RWPE1 (cell line): ENCODE measurements at regions not wholly inside any gene's neighbourhood (a gene's known extent, or its start where the extent isn't known, plus 50 kb on each side); places are given as distances from the start of the nearest gene placed in this dataset.

ENCODE experiments used
- CTCF ChIA-PET: fragments of 350-600 bp; sonication (Branson Sonifier 250); formaldehyde crosslinking; extraction: SDS; loops from one replicate; lab custom pipeline; 2021; lab: Yijun Ruan, JAX
- POLR2A ChIA-PET: fragments of 400-600 bp; formaldehyde crosslinking; extraction: SDS; loops from one replicate; lab custom pipeline; 2020; ENCODE audit warnings: antibody characterized with exemption; ENCODE audit not compliant: low non-redundant PET; lab: Yijun Ruan, JAX
- DNase-seq: peaks from one replicate; pipeline ENCODE4 v3.0.0; 2012; ENCODE audit warnings: low spot score
- H3K27ac ChIP-seq: fragments of 450-650 bp; 2 replicates; pipeline ENCODE4 v1.5.1; 2017
- CTCF ChIP-seq: fragments of 450-650 bp; conservative IDR thresholded peaks from 2 replicates; pipeline ENCODE4 v1.5.1; 2017; ENCODE audit warnings: low read depth, mild to moderate bottlenecking

DNA sequence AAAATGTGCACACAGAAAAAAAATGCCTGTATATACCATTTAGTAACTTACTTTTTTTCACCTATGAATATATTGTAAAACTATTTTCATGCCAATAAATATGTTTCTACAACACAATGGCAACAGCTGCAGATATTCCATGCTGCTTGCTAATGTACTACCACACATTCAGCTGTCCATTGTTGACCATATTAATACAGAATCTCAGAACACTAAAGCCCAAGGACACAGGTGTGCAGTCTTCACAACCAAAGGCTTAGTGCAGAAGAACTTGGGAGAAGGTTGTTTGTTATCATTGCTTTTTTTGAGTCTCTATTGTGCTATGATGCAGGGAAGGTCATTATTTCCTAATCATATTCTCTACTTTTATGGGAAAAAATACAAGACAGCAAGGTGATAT is 79.6 kb downstream of the DIPK2A start:
- ChIA-PET CTCF (no interaction called here), POLR2A (no interaction called here)
- DNase-seq, result no peak
- no peak overlapping the region for H3K27ac ChIP-seq
- no peak for TF ChIP-seq CTCF

GRCh38 chr3:144052275-144052674 is 80.7 kb downstream of the DIPK2A start:
- no peak for DNase-seq
- ChIA-PET CTCF (no interaction called here), POLR2A (no interaction called here)
- no peak for TF ChIP-seq CTCF
- no peak overlapping the region for H3K27ac ChIP-seq

DNA sequence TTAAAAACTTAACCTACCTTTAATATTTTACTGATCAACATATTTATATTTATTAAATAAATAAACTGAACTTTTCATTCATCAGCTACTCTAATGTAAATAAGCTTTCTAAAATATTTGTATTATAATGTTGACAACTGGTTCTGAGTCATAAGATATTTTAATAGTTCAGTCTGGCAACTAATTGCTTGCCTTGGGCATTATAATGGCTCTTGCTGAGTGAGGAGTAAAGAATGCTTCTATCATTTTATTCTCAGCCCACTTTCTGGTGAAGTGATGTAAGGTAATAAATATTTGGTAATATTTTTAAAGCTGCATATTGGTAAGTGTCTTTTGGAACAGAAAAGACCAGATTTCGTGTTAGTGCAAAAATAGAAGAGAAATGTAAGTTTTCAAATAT is 81.5 kb downstream of the DIPK2A start:
- peak; percentile 55 for DNase-seq
- POLR2A ChIA-PET, result no interaction called here
- CTCF ChIA-PET, result no interaction called here
- no peak for TF ChIP-seq CTCF
- no peak overlapping the region for H3K27ac ChIP-seq

DNA sequence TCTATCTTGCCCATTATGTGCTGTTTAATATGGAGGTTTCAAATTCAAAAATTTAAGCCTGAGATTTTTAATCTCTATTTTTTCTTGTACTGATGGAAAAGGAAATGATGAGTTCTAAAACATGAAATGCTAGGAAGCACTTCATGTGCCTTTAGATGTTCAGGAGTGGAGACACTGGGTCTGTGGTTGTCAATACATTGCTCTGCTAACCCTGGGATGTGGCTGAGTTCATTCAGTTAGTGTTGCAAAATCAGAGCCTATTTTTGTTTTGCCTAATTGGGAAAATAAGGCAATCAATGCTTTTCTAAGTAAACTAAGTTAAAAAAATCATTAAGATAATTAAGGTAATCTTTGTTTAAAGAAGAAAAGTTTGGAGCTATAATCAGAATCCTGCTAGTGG is 83.1 kb downstream of the DIPK2A start:
- DNase-seq, result no peak

GRCh38 chr3:144055604-144056003 is 84.0 kb downstream of the DIPK2A start:
- CTCF ChIA-PET, result no interaction called here
- POLR2A ChIA-PET, result interaction anchor here (0.6 kb wide), 1 partner anchor 181 kb away, joined by 3 read pairs; no protein-coding TSS in a partner anchor
- peak; percentile 7 for DNase-seq
- TF ChIP-seq CTCF, result no peak
- no peak overlapping the region for H3K27ac ChIP-seq

More for the DNA sequence above, 83.1 kb downstream of the DIPK2A start:
- TF ChIP-seq CTCF, result no peak
- POLR2A ChIA-PET, result no interaction called here
- H3K27ac ChIP-seq, result no peak overlapping the region
- CTCF ChIA-PET, result interaction anchor here (0.6 kb wide), 1 partner anchor 84 kb away, joined by 4 read pairs; no protein-coding TSS in a partner anchor

DNA sequence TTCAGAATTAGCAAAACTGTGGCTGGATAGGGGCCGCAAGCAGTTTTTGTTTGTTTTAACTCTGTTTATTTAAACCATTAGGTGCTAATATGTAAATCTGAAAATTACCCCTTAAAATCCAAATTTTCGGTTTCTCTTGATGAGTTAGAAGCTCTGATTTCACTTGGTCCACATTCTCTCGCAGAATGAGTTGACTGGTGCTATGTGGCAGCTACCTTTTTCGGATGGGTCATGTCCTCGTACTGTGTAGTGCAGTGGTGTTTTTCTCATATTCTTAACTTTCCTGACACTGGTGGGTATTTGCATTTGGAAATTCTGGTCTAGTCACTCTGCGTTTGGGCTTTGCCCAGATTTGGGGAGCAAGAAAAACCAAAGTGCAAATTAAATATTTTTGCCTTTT is 87.1 kb downstream of the DIPK2A start:
- POLR2A ChIA-PET, result no interaction called here
- no peak overlapping the region for H3K27ac ChIP-seq
- DNase-seq, result no peak
- no peak for TF ChIP-seq CTCF
- CTCF ChIA-PET, result no interaction called here

- CTCF ChIA-PET, result no interaction called here
- H3K27ac ChIP-seq, result no peak overlapping the region
- no peak for DNase-seq
- POLR2A ChIA-PET, result no interaction called here
- TF ChIP-seq CTCF, result no peak
These were observed 87.9 kb downstream of the DIPK2A start for GRCh38 chr3:144059481-144059880.
